AG10803 (cell line): ENCODE measurements at regions not wholly inside any gene's neighbourhood (a gene's known extent, or its start where the extent isn't known, plus 50 kb on each side); places are given as distances from the start of the nearest gene placed in this dataset.

Source experiments
- DNase-seq: peaks from one replicate; pipeline ENCODE4 v3.0.0; 2010; ENCODE audit warnings: low read depth
- H3K4me3 ChIP-seq: 2 replicates; pipeline ENCODE4 v1.5.1; 2011; ENCODE audit warnings: mild to moderate bottlenecking, low read length, control low read depth
- TF ChIP-seq, protein P1 (sequence below): conservative IDR thresholded peaks from 2 replicates; pipeline ENCODE4 v1.5.1; 2011; ENCODE audit warnings: mild to moderate bottlenecking, low read length, control low read depth, inconsistent platforms

GRCh38 chr10:21099291-21100062 lies 202.4 kb upstream of the NEBL start:
- DNase-seq = no peak
- TF ChIP-seq, protein P1, sequence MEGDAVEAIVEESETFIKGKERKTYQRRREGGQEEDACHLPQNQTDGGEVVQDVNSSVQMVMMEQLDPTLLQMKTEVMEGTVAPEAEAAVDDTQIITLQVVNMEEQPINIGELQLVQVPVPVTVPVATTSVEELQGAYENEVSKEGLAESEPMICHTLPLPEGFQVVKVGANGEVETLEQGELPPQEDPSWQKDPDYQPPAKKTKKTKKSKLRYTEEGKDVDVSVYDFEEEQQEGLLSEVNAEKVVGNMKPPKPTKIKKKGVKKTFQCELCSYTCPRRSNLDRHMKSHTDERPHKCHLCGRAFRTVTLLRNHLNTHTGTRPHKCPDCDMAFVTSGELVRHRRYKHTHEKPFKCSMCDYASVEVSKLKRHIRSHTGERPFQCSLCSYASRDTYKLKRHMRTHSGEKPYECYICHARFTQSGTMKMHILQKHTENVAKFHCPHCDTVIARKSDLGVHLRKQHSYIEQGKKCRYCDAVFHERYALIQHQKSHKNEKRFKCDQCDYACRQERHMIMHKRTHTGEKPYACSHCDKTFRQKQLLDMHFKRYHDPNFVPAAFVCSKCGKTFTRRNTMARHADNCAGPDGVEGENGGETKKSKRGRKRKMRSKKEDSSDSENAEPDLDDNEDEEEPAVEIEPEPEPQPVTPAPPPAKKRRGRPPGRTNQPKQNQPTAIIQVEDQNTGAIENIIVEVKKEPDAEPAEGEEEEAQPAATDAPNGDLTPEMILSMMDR = no peak
- H3K4me3 ChIP-seq = no peak overlapping the region

DNA sequence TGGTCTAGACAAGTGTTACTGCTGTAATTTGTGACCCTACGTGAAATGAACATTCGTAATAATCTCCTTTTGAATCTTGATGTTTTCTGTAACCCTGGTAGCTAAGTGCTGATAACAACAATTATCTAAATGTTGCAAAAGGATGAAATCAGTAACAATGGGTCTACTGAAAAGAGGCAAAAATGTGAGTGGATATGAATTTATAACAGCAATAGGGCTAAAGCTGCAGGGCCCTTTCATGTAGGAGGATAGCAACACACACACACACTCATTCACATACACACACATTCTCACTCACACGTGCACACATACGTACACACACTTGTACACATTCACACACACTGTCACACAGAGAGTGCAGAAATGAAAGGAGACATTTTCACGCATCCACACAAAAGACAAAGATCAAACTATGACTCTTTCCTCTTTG lies 200.8 kb upstream of the NEBL start:
- DNase-seq = no peak
- H3K4me3 ChIP-seq = no peak overlapping the region
- TF ChIP-seq, protein P1 = no peak

DNA sequence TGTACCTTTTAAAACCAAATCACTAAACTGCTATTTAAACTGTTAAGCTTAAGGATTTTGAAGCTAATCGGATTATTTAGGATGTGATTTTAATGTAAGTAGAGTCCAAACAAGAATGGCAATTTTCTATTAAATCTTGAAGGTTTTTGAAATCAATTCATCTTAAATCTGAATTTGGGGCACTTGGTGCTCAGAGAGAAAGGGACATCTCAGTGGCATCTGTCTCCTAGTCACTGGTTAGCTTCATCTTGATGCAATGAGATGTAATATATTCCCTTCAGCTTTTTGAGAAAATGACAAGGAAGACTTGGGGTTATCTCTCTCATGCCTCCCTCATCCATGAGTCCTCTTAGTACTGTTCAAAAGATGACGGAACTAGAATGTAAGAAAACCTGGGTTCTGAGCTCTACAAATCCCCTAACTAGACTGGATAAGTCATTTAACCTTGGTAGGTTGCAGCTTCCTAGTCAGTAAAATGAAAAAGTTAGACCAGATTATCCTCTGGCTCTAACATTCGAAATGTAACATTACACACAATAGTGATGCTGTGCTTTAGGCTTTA lies 198.5 kb upstream of the NEBL start:
- no peak for DNase-seq
- no peak overlapping the region for H3K4me3 ChIP-seq
- TF ChIP-seq, protein P1 = no peak

GRCh38 chr10:21095073-21095472 lies 198.0 kb upstream of the NEBL start:
- no peak overlapping the region for H3K4me3 ChIP-seq
- no peak for DNase-seq
- TF ChIP-seq, protein P1 = no peak

- no peak for DNase-seq
- TF ChIP-seq, protein P1 = no peak
- H3K4me3 ChIP-seq = no peak overlapping the region
These were observed 195.8 kb upstream of the NEBL start for GRCh38 chr10:21092683-21093524.

DNA sequence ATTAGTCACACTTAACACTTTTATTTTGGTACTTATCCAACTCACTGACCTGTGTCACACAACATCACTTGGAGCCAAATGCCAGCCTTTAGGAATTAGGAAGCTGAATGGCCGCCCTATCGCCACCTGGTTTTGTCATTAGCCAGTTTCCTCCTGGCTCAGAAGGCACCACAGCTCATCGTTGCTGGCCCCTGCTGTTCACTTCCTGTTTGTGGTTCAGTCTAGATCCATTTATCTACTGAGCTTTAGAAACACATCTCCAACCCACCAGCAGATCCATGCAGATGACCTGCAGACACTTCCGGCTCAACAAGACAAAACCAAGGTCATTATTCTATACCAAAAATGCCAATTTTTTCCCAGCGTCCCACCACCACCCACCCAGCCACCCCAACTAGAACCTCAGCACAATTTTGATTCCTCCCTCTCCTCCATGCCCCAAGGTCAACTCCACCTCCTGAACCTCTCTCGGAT lies 193.5 kb upstream of the NEBL start:
- DNase-seq = no peak
- TF ChIP-seq, protein P1 = no peak

More for the DNA sequence above, 193.5 kb upstream of the NEBL start:
- H3K4me3 ChIP-seq = no peak overlapping the region
